Breast epithelium (tissue), 4 donors: ENCODE measurements at regions not wholly inside any gene's neighbourhood (a gene's known extent, or its start where the extent isn't known, plus 50 kb on each side); places are given as distances from the start of the nearest gene placed in this dataset.
"Not testable (repeated sequence)": the region's sequence is repeated elsewhere in the genome, so short reads cannot be mapped to it uniquely, and the experiment has no call there.

Experiments used
- DNase-seq, 2 donors: peaks; one replicate each; pipeline ENCODE4 v3.0.0-alpha.2; 2019; ENCODE audit warnings: low spot score in 2 of 2
- H3K27ac ChIP-seq, 2 donors: fragments of 200-600 bp; sonication (generic) in 1 of 2; one replicate each; pipeline ENCODE4 v1.5.1; 2016 to 2019; ENCODE audit warnings: mild to moderate bottlenecking in 1 of 2
- H3K27me3 ChIP-seq, 2 donors: fragments of 200-600 bp; sonication (generic) in 1 of 2; one replicate each; pipeline versions ENCODE4 v1.5.1 to v1.6.0; 2017 to 2019; ENCODE audit warnings: control low read depth in 1 of 2, mild to moderate bottlenecking in 1 of 2
- H3K36me3 ChIP-seq: fragments of 200-600 bp; one replicate; pipeline ENCODE4 v1.5.1; 2019
- H3K4me1 ChIP-seq, 2 donors: fragments of 200-600 bp; sonication (generic); one replicate each; pipeline ENCODE4 v1.5.1; 2016 to 2019; ENCODE audit warnings: control low read depth in 1 of 2
- H3K4me3 ChIP-seq, 3 donors: fragments of 200-600 bp; sonication (generic); 1 replicate in 2 of 3; 2 replicates in 1 of 3; pipeline ENCODE4 v1.5.1; 2016 to 2019; ENCODE audit warnings: mild to moderate bottlenecking in 3 of 3, moderate library complexity in 2 of 3
- H3K9me3 ChIP-seq, 2 donors: fragments of 200-600 bp; sonication (generic) in 1 of 2; one replicate each; pipeline ENCODE4 v1.5.1; 2016 to 2019; ENCODE audit warnings: control low read depth in 1 of 2
- CTCF ChIP-seq, 3 donors: fragments of 450-650 bp; IDR thresholded peaks; one replicate each; pipeline ENCODE4 v1.5.1; 2016 to 2017; ENCODE audit warnings: antibody characterized with exemption in 3 of 3, mild to moderate bottlenecking in 3 of 3, moderate library complexity in 3 of 3
- POLR2A ChIP-seq: fragments of 450-650 bp; IDR thresholded peaks from one replicate; pipeline ENCODE4 v1.6.1; 2016; ENCODE audit warnings: antibody characterized with exemption, mild to moderate bottlenecking, moderate library complexity
- POLR2AphosphoS5 ChIP-seq, 3 donors: sonication (generic); formaldehyde crosslinking; IDR thresholded peaks; one replicate each; pipeline ENCODE4 v1.6.1; 2017; ENCODE audit warnings: antibody characterized with exemption in 3 of 3
- intact Hi-C: fragments of 100-400 bp; cut with DNase I; formaldehyde crosslinking; loops from one replicate; pipeline ENCODE4 v1.15.1; 2023; ENCODE audit warnings: low total_unique reads

- no peak for TF ChIP-seq CTCF (IDR thresholded peaks at IDR 0.05)
- TF ChIP-seq POLR2A: no peak
- no peak for TF ChIP-seq POLR2AphosphoS5 (IDR thresholded peaks at IDR 0.05)
- no peak for DNase-seq
- Histone ChIP-seq H3K9me3 (no peaks in the 10 kb centered on the region), H3K36me3 (no peaks in the 10 kb centered on the region), H3K27me3 (no peaks in the 10 kb centered on the region), H3K4me3 (no peak overlapping the region), H3K27ac (no peak overlapping the region), H3K4me1 (no peaks in the 10 kb centered on the region)
- intact Hi-C loops: no loop called here
These were observed 321.7 kb upstream of the FSTL5 start for GRCh38 chr4:162485486-162485885.

DNA sequence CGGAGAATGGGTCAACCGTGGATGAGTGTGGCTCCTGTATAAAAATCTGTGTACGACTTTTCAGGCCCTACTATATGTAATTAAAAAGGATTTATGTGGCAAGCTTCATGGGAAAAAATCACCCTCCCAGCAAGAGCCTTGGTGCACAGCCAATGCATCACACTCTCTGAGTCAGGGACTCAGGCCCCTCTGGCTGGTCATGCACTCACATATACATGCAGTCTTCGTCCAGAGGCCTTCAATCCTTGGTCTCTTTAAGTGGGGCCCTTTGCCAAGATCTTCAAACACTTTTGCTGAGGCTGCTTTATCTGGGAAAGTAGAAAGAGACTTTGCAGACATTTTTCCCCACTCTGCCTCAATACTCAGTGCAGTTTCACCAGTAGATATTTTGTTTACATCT is 311.4 kb upstream of the FSTL5 start:
- Histone ChIP-seq H3K4me3 (no peak overlapping the region), H3K27ac (no peak overlapping the region), H3K9me3 (peaks cover 0 to 6% of the 10 kb centered on the region in 2 donors), H3K36me3 (no peaks in the 10 kb centered on the region), H3K4me1 (no peaks in the 10 kb centered on the region), H3K27me3 (no peaks in the 10 kb centered on the region)
- DNase-seq: no peak
- intact Hi-C loops: no loop called here
- TF ChIP-seq POLR2A: no peak
- no peak for TF ChIP-seq CTCF (IDR thresholded peaks at IDR 0.05)
- no peak for TF ChIP-seq POLR2AphosphoS5 (IDR thresholded peaks at IDR 0.05)

DNA sequence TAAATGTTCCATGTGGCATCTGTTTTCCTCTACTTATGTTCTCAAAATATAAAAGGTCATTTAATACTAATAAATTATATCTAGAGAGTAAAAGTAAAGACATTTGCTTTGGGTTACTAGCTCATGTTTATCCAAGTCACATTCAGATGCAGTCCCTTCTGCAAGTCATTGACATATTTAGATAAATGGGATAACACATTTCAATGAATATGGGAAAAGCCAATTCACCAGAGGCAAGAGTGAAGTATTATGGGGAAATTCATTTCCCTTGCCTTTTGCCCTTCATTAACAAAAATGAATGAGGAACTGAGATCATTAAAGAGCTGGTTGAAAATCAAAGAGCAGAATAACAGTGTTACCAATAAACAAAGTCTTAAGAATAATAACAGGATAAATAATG is 306.2 kb upstream of the FSTL5 start:
- TF ChIP-seq CTCF (IDR thresholded peaks at IDR 0.05) (no peak), POLR2AphosphoS5 (IDR thresholded peaks at IDR 0.05) (no peak), POLR2A (no peak)
- H3K36me3 ChIP-seq: no peaks in the 10 kb centered on the region
- no peaks in the 10 kb centered on the region for H3K27me3 ChIP-seq
- no peak overlapping the region for H3K4me3 ChIP-seq
- intact Hi-C loops: no loop called here
- no peaks in the 10 kb centered on the region for H3K9me3 ChIP-seq
- no peak for DNase-seq
- no peaks in the 10 kb centered on the region for H3K4me1 ChIP-seq
- no peak overlapping the region for H3K27ac ChIP-seq

- DNase-seq, H3K27me3 ChIP-seq, H3K9me3 ChIP-seq, H3K4me1 ChIP-seq, H3K36me3 ChIP-seq, H3K4me3 ChIP-seq, H3K27ac ChIP-seq, intact Hi-C loops: not testable (repeated sequence)
These were observed 301.6 kb upstream of the FSTL5 start for GRCh38 chr4:162465356-162465755.

DNA sequence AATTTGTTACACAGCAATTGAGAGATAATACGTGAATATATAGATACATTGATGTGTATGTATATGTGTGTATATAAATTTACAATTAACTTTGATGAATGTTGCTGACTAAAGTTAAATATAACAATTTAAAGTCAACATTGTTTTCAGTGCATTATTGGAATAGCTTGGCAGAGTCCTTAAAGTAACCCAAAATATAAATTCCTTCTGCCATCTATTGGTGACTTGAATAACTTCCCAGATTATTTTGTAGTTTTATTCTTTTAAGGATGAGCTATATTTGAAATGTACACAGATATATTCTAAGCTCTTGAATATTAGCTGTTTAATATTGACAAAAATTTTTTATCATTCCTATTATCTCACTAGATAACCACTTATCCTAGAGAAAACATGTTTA is 298.2 kb upstream of the FSTL5 start:
- no peak overlapping the region for H3K4me3 ChIP-seq
- H3K9me3 ChIP-seq: no peaks in the 10 kb centered on the region
- no peak overlapping the region for H3K27ac ChIP-seq
- H3K27me3 ChIP-seq: no peaks in the 10 kb centered on the region
- TF ChIP-seq POLR2A: no peak
- no peak for TF ChIP-seq POLR2AphosphoS5 (IDR thresholded peaks at IDR 0.05)
- TF ChIP-seq CTCF (IDR thresholded peaks at IDR 0.05): no peak
- H3K4me1 ChIP-seq: no peaks in the 10 kb centered on the region
- no peak for DNase-seq
- intact Hi-C loops: no loop called here
- H3K36me3 ChIP-seq: no peaks in the 10 kb centered on the region

- no peaks in the 10 kb centered on the region for H3K36me3 ChIP-seq
- no peaks in the 10 kb centered on the region for H3K27me3 ChIP-seq
- H3K4me1 ChIP-seq: no peaks in the 10 kb centered on the region
- TF ChIP-seq POLR2A (no peak), CTCF (IDR thresholded peaks at IDR 0.05) (no peak), POLR2AphosphoS5 (IDR thresholded peaks at IDR 0.05) (no peak)
- no peaks in the 10 kb centered on the region for H3K9me3 ChIP-seq
- no peak overlapping the region for H3K4me3 ChIP-seq
- no peak overlapping the region for H3K27ac ChIP-seq
- DNase-seq: no peak
- intact Hi-C loops: no loop called here
These were observed 294.3 kb upstream of the FSTL5 start for GRCh38 chr4:162458051-162458450.
